ENCODE measurements at regions not wholly inside any gene's neighbourhood (a gene's known extent, or its start where the extent isn't known, plus 50 kb on each side); places are given as distances from the start of the nearest gene placed in this dataset.
"Not testable (repeated sequence)": the region's sequence is repeated elsewhere in the genome, so short reads cannot be mapped to it uniquely, and the experiment has no call there.

- peak overlapping the region; percentile 17 for H3K4me3 ChIP-seq (ENCODE audit: insufficient read depth, low read depth, low read length)
- WGBS, 2 experiments: 23 to 24% methylated on average over 34 of the region's 34 CpGs
- no peak overlapping the region for H3K27ac ChIP-seq (ENCODE audit: insufficient read depth, low read depth, low read length, poor library complexity, severe bottlenecking)
- no peaks in the 10 kb centered on the region for H3K36me3 ChIP-seq (ENCODE audit: control insufficient read depth, insufficient read depth, low read length)
- H3K4me1 ChIP-seq (ENCODE audit: control insufficient read depth, insufficient read depth, low read length): peaks cover 54% of the 10 kb centered on the region
- peaks cover 17% of the 10 kb centered on the region for H3K27me3 ChIP-seq (ENCODE audit: control insufficient read depth, insufficient read depth, low read length, poor library complexity, severe bottlenecking)
- H3K9me3 ChIP-seq (ENCODE audit: control insufficient read depth, low read length): no peaks in the 10 kb centered on the region
Measured at GRCh38 chr4:3371033-3372001, 70.5 kb upstream of the HGFAC start.

GRCh38 chr4:3372264-3372932 is 69.4 kb upstream of the HGFAC start:
- Histone ChIP-seq H3K9me3 (ENCODE audit: control insufficient read depth, low read length) (no peaks in the 10 kb centered on the region), H3K36me3 (ENCODE audit: control insufficient read depth, insufficient read depth, low read length) (no peaks in the 10 kb centered on the region), H3K27me3 (ENCODE audit: control insufficient read depth, insufficient read depth, low read length, poor library complexity, severe bottlenecking) (peaks cover 17% of the 10 kb centered on the region), H3K4me3 (ENCODE audit: insufficient read depth, low read depth, low read length) (no peak overlapping the region), H3K27ac (ENCODE audit: insufficient read depth, low read depth, low read length, poor library complexity, severe bottlenecking) (no peak overlapping the region), H3K4me1 (ENCODE audit: control insufficient read depth, insufficient read depth, low read length) (peaks cover 43% of the 10 kb centered on the region)
- 91 to 93% methylated on average over 23 of the region's 23 CpGs for WGBS, 2 experiments

- Histone ChIP-seq H3K36me3 (ENCODE audit: control insufficient read depth, insufficient read depth, low read length) (no peaks in the 10 kb centered on the region), H3K27me3 (ENCODE audit: control insufficient read depth, insufficient read depth, low read length, poor library complexity, severe bottlenecking) (peaks cover 17% of the 10 kb centered on the region), H3K4me3 (ENCODE audit: insufficient read depth, low read depth, low read length) (no peak overlapping the region), H3K27ac (ENCODE audit: insufficient read depth, low read depth, low read length, poor library complexity, severe bottlenecking) (no peak overlapping the region), H3K4me1 (ENCODE audit: control insufficient read depth, insufficient read depth, low read length) (peaks cover 38% of the 10 kb centered on the region), H3K9me3 (ENCODE audit: control insufficient read depth, low read length) (no peaks in the 10 kb centered on the region)
- WGBS, 2 experiments: 92 to 94% methylated on average over 28 of the region's 28 CpGs
Measured at GRCh38 chr4:3372933-3373465, 68.8 kb upstream of the HGFAC start.

GRCh38 chr4:3373468-3373867 is 68.3 kb upstream of the HGFAC start:
- WGBS, 2 experiments: 96% methylated on average over 19 of the region's 19 CpGs

GRCh38 chr4:3374011-3374645 is 67.6 kb upstream of the HGFAC start:
- Histone ChIP-seq H3K4me3 (ENCODE audit: insufficient read depth, low read depth, low read length) (no peak overlapping the region), H3K27me3 (ENCODE audit: control insufficient read depth, insufficient read depth, low read length, poor library complexity, severe bottlenecking) (peaks cover 17% of the 10 kb centered on the region), H3K9me3 (ENCODE audit: control insufficient read depth, low read length) (no peaks in the 10 kb centered on the region), H3K36me3 (ENCODE audit: control insufficient read depth, insufficient read depth, low read length) (no peaks in the 10 kb centered on the region), H3K27ac (ENCODE audit: insufficient read depth, low read depth, low read length, poor library complexity, severe bottlenecking) (no peak overlapping the region), H3K4me1 (ENCODE audit: control insufficient read depth, insufficient read depth, low read length) (peaks cover 33% of the 10 kb centered on the region)
- WGBS, 2 experiments: 95 to 97% methylated on average over 29 of the region's 29 CpGs

More at GRCh38 chr4:3373468-3373867, 68.3 kb upstream of the HGFAC start:
- Histone ChIP-seq H3K9me3 (ENCODE audit: control insufficient read depth, low read length) (no peaks in the 10 kb centered on the region), H3K27me3 (ENCODE audit: control insufficient read depth, insufficient read depth, low read length, poor library complexity, severe bottlenecking) (peaks cover 17% of the 10 kb centered on the region), H3K4me1 (ENCODE audit: control insufficient read depth, insufficient read depth, low read length) (peaks cover 38% of the 10 kb centered on the region), H3K4me3 (ENCODE audit: insufficient read depth, low read depth, low read length) (no peak overlapping the region), H3K27ac (ENCODE audit: insufficient read depth, low read depth, low read length, poor library complexity, severe bottlenecking) (no peak overlapping the region), H3K36me3 (ENCODE audit: control insufficient read depth, insufficient read depth, low read length) (no peaks in the 10 kb centered on the region)

GRCh38 chr4:3374667-3375066 is 67.1 kb upstream of the HGFAC start:
- no peaks in the 10 kb centered on the region for H3K36me3 ChIP-seq (ENCODE audit: control insufficient read depth, insufficient read depth, low read length)
- no peak overlapping the region for H3K4me3 ChIP-seq (ENCODE audit: insufficient read depth, low read depth, low read length)
- no peak overlapping the region for H3K27ac ChIP-seq (ENCODE audit: insufficient read depth, low read depth, low read length, poor library complexity, severe bottlenecking)
- no peaks in the 10 kb centered on the region for H3K9me3 ChIP-seq (ENCODE audit: control insufficient read depth, low read length)
- 92 to 94% methylated on average over 11 of the region's 11 CpGs for WGBS, 2 experiments
- peaks cover 17% of the 10 kb centered on the region for H3K27me3 ChIP-seq (ENCODE audit: control insufficient read depth, insufficient read depth, low read length, poor library complexity, severe bottlenecking)
- peaks cover 27% of the 10 kb centered on the region for H3K4me1 ChIP-seq (ENCODE audit: control insufficient read depth, insufficient read depth, low read length)

- no peaks in the 10 kb centered on the region for H3K36me3 ChIP-seq (ENCODE audit: control insufficient read depth, insufficient read depth, low read length)
- peaks cover 18% of the 10 kb centered on the region for H3K4me1 ChIP-seq (ENCODE audit: control insufficient read depth, insufficient read depth, low read length)
- no peak overlapping the region for H3K4me3 ChIP-seq (ENCODE audit: insufficient read depth, low read depth, low read length)
- H3K9me3 ChIP-seq (ENCODE audit: control insufficient read depth, low read length): peaks cover 3% of the 10 kb centered on the region
- peaks cover 15% of the 10 kb centered on the region for H3K27me3 ChIP-seq (ENCODE audit: control insufficient read depth, insufficient read depth, low read length, poor library complexity, severe bottlenecking)
- WGBS, 2 experiments: 96 to 97% methylated on average over 7 of the region's 7 CpGs
- no peak overlapping the region for H3K27ac ChIP-seq (ENCODE audit: insufficient read depth, low read depth, low read length, poor library complexity, severe bottlenecking)
Measured at GRCh38 chr4:3375688-3376087, 66.1 kb upstream of the HGFAC start.

- Histone ChIP-seq H3K36me3 (ENCODE audit: control insufficient read depth, insufficient read depth, low read length) (no peaks in the 10 kb centered on the region), H3K27ac (ENCODE audit: insufficient read depth, low read depth, low read length, poor library complexity, severe bottlenecking) (no peak overlapping the region), H3K27me3 (ENCODE audit: control insufficient read depth, insufficient read depth, low read length, poor library complexity, severe bottlenecking) (peaks cover 9% of the 10 kb centered on the region), H3K9me3 (ENCODE audit: control insufficient read depth, low read length) (peaks cover 3% of the 10 kb centered on the region), H3K4me1 (ENCODE audit: control insufficient read depth, insufficient read depth, low read length) (peaks cover 13% of the 10 kb centered on the region), H3K4me3 (ENCODE audit: insufficient read depth, low read depth, low read length) (no peak overlapping the region)
- WGBS, 2 experiments: 92 to 93% methylated on average over 10 of the region's 10 CpGs
Measured at GRCh38 chr4:3376266-3376665, 65.5 kb upstream of the HGFAC start.

- Histone ChIP-seq H3K9me3 (ENCODE audit: control insufficient read depth, low read length) (peaks cover 3% of the 10 kb centered on the region), H3K27ac (ENCODE audit: insufficient read depth, low read depth, low read length, poor library complexity, severe bottlenecking) (no peak overlapping the region), H3K4me1 (ENCODE audit: control insufficient read depth, insufficient read depth, low read length) (peaks cover 2% of the 10 kb centered on the region), H3K27me3 (ENCODE audit: control insufficient read depth, insufficient read depth, low read length, poor library complexity, severe bottlenecking) (no peaks in the 10 kb centered on the region), H3K4me3 (ENCODE audit: insufficient read depth, low read depth, low read length) (no peak overlapping the region), H3K36me3 (ENCODE audit: control insufficient read depth, insufficient read depth, low read length) (no peaks in the 10 kb centered on the region)
- 95 to 96% methylated on average over 6 of the region's 6 CpGs for WGBS, 2 experiments
Measured at GRCh38 chr4:3377557-3377956, 64.2 kb upstream of the HGFAC start.

- not testable (repeated sequence) for H3K9me3 ChIP-seq (ENCODE audit: control insufficient read depth, low read length); H3K36me3 ChIP-seq (ENCODE audit: control insufficient read depth, insufficient read depth, low read length); H3K4me3 ChIP-seq (ENCODE audit: insufficient read depth, low read depth, low read length); H3K4me1 ChIP-seq (ENCODE audit: control insufficient read depth, insufficient read depth, low read length); H3K27me3 ChIP-seq (ENCODE audit: control insufficient read depth, insufficient read depth, low read length, poor library complexity, severe bottlenecking); H3K27ac ChIP-seq (ENCODE audit: insufficient read depth, low read depth, low read length, poor library complexity, severe bottlenecking)
- WGBS, 2 experiments: 94 to 96% methylated on average over 3 of the region's 3 CpGs
Measured at GRCh38 chr4:3380336-3380735, 61.4 kb upstream of the HGFAC start.

All from ectodermal cell (in vitro differentiated cells).